Tibial nerve (tissue), 4 donors: ENCODE measurements at regions not wholly inside any gene's neighbourhood (a gene's known extent, or its start where the extent isn't known, plus 50 kb on each side); places are given as distances from the start of the nearest gene placed in this dataset.

Experiments used
- CTCF ChIP-seq, 5 experiments: fragments of 200-600 bp in 3 of 5; fragments of 450-650 bp in 2 of 5; sonication (generic) in 3 of 5; IDR thresholded peaks; one replicate each; pipeline ENCODE4 v1.5.1; 2016 to 2019; ENCODE audit warnings: antibody characterized with exemption in 5 of 5, mild to moderate bottlenecking in 3 of 5, moderate library complexity in 2 of 5
- EP300 ChIP-seq, 2 donors: sonication (generic); formaldehyde crosslinking; IDR thresholded peaks; one replicate each; pipeline ENCODE4 v1.6.1; 2017; ENCODE audit warnings: antibody characterized with exemption in 2 of 2, mild to moderate bottlenecking in 1 of 2
- POLR2A ChIP-seq, 2 donors: fragments of 450-650 bp; IDR thresholded peaks; one replicate each; pipeline ENCODE4 v1.6.1; 2017; ENCODE audit warnings: antibody characterized with exemption in 2 of 2, mild to moderate bottlenecking in 2 of 2, moderate library complexity in 2 of 2

GRCh38 chr3:99376926-99377325 is 261.5 kb upstream of the COL8A1 start:
- no peak for TF ChIP-seq CTCF (IDR thresholded peaks at IDR 0.05)
- no peak for TF ChIP-seq POLR2A (IDR thresholded peaks at IDR 0.05)
- TF ChIP-seq EP300 (IDR thresholded peaks at IDR 0.05): no peak
